Kidney glomerular epithelial cell (primary cell): ENCODE measurements at regions not wholly inside any gene's neighbourhood (a gene's known extent, or its start where the extent isn't known, plus 50 kb on each side); places are given as distances from the start of the nearest gene placed in this dataset.
"Not testable (repeated sequence)": the region's sequence is repeated elsewhere in the genome, so short reads cannot be mapped to it uniquely, and the experiment has no call there.

Source experiments
- DNase-seq: peaks from one replicate; lab custom pipeline; 2025; lab: John Stamatoyannopoulos, UW

DNA sequence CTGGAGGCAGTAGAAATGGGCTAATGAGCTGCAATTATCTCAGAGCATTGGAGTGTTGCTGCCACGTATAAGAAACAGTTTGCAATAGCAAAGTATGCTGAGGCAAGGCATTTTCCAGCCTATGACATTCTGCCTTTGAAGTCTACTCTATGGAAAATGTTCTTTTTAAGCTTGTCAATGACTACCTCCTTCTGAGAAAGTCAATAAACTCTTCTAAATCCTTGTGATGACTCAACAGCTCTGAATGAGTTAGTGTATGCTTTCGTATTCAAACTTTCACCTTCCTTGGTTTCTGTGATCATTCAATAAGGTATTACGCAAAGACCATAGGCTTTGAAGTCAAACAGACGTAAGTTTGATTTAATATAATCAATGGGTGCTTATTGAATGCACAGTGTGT is 111.2 kb downstream of the CAPZA3 start:
- DNase-seq = peak; percentile 36

DNA sequence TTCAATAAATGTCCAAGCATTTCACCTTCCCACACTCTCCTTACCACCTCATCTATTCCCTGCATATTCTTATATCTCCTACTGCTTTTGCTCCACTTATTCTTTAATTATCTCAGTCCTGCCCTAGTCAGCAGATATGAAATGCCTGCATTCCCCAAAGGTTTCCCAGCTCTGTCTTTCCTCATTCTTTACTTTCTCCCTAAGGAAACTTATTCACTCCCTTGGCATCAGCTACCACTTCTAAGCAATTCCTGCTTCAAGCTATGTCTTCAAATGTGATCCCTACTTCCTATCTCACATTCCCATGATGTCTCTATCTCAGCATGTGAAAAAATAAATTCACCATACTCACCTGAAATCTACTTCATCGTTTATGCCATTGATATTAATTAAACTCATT is 111.8 kb downstream of the CAPZA3 start:
- DNase-seq = no peak

DNA sequence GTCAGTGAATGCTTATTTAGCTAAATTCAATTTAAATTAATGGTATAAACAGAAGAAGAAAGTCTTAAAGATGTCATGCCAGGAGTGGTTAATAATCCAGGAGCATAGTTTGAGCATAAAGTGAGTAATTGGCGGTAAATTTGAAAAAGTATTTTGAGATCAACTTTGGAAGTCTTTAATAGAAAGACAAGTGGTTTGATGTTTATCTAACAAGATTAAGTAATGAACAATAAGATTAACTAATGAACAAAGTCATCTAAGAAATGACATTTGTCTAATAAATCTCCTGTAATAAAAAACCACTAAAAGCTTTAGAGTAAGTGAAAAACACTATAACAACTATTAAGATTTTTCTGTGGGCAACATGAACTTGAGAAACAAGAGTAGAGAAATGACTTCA is 112.8 kb downstream of the CAPZA3 start:
- DNase-seq = no peak

DNA sequence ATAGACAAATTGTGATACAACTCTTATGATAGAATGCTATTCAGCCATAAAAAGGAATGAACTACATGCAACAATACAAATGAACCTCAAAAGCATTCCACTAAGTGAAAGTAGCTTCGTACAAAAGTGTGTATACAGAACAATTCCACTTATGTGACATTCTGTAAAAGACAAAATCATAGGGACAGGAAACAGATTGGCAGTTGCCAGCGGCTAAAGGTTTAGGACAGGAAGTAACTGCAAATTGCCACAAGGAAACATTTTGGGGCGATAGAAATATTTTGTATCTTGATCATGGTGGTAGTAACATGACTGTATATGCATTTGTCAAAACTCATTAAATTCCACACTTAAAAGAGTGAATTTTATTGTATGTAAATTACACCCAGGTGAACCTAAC is 113.4 kb downstream of the CAPZA3 start:
- DNase-seq = no peak

GRCh38 chr12:18853570-18854366 is 115.8 kb downstream of the CAPZA3 start:
- DNase-seq = no peak

GRCh38 chr12:18857656-18858055 is 119.7 kb downstream of the CAPZA3 start:
- no peak for DNase-seq

GRCh38 chr12:18859400-18859799 is 121.5 kb downstream of the CAPZA3 start:
- no peak for DNase-seq

GRCh38 chr12:18861287-18861858 is 123.5 kb downstream of the CAPZA3 start:
- DNase-seq = no peak

DNA sequence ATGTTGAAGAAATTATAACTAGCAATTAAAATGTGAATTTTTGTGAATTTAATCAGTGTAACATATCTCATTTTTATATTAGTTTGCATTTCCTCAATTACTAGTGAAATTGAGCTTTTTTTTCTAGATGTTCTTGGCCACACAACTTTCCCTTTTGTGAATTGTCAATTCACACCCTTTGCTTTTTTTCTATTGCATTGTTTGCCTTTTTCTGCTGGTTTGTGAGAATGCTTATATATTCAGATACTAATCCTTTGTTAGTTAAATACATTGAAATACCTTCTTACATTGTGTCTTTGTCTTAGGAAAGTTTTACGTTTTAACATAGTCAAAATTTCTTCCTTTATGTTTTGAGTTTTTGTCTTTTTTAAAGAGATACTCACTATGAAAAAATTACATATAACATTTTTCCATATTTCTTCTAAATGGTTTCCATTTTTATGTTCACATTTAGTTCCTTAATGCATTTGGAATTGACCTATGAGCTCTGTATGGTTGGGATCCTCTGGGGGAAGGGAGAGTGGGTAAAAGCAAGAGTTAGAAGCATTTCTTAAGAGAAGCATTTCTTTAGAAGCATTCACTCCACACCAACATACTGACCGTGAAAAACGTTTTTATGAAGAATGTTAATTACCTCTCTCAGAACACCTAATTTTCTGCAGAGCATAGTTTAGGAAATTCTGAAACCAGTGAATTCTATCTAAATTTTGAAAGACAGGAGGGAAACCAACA is 126.0 kb downstream of the CAPZA3 start:
- no peak for DNase-seq

DNA sequence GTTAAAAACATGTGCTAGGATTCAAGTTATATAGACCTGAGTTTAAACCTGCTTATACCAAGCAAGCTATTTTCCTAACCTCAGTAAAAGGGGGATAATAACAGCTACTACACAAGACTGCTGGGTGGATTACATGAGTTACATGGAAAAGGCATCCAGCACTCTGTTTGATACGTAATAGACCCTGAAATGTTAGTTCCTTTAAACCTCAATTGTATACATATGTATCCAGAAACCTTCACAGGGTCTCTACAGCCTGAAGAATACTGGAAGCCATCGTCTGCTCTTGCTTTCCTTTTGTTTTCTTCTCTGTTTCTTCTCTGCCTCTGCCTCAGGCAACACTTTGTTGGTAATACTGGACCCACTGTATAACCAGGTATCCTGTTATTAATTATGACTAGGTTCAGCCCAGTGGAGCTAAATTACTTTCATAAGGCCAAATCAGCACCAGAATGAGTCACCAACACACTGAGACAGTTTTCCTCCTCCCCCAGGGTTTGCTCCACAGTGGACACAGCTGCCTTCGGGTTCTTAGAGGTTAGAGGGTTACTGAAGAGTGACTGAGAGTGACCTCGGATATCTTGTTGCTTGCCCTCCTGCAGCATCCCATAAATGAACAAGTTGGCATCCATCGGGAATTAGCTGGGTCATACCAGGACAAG is 127.1 kb downstream of the CAPZA3 start:
- DNase-seq = peak; percentile 31

DNA sequence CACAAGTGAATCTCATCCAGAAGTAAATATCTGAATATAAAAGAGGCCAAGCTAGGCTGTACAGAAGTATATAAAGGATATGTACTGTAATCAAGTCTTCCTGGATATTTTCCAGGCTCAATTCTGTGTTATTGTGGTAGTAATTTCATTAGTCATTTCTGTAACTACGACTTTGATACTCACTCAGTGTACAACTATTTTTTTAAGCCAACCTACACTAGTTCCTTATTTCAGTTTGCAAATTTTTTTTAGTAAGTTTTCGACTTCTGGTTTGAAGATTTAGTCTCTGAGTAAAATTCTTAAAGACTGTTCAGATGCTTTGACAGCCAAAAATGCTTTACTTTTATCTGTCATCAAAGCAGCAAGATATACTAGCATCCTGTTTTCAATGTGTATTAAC is 130.8 kb downstream of the CAPZA3 start:
- DNase-seq = no peak

- no peak for DNase-seq
Measured at GRCh38 chr12:18872770-18873169, 134.9 kb downstream of the CAPZA3 start.

GRCh38 chr12:18878676-18879180 is 140.8 kb downstream of the CAPZA3 start:
- DNase-seq = no peak

DNA sequence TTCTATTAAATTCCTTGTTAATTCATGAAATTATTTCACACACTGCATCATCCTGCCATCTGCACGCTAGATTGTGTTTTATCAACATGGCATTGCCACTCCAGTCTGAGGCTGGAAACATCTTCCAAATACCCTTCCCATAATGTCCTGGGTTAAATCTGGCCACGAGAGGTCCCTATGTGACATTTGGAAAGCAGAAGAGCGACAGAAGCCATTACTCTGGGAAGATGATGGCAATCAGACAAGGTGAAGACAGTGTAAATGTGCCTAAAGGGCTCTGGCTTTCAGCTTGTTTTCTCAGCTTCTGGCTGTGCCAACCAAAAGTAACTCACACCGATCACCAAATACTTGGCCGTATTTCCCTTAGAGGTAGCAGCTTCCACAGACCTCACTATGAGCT is 144.8 kb downstream of the CAPZA3 start:
- no peak for DNase-seq

- DNase-seq = no peak
Measured at GRCh38 chr12:18886962-18887361, 149.0 kb downstream of the CAPZA3 start.

- no peak for DNase-seq
Measured at GRCh38 chr12:18887368-18887767, 149.4 kb downstream of the CAPZA3 start.

GRCh38 chr12:18888047-18888446 is 150.1 kb downstream of the CAPZA3 start:
- DNase-seq = no peak

- DNase-seq = not testable (repeated sequence)
Measured at GRCh38 chr12:18890621-18891020, 152.7 kb downstream of the CAPZA3 start.

DNA sequence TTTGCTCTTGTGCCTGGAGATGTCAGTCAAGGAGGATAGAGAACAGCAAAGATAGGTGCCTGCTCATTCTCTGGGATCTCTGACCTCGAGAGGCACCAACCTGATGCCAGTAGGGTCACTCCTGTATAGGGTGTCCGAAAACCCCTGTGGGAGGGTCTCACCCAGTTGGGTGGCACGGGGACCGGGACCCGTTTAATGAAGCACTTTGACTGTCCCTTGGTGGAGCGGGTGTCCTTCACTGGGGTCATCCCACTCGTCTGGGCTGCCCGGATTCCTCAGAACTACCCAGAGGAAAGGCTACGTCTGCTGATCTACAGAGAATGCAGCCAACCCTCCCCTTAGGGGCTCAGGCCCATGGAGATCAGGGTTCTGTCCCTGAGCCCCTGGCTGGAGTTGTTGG is 157.6 kb downstream of the CAPZA3 start:
- DNase-seq = no peak

GRCh38 chr12:18895946-18896345 is 158.0 kb downstream of the CAPZA3 start:
- DNase-seq = no peak

GRCh38 chr12:18897823-18898222 is 159.9 kb downstream of the CAPZA3 start:
- no peak for DNase-seq

- DNase-seq = no peak
Measured at GRCh38 chr12:18898470-18898869, 160.6 kb downstream of the CAPZA3 start.
